Caco-2 (cell line): ENCODE measurements at regions not wholly inside any gene's neighbourhood (a gene's known extent, or its start where the extent isn't known, plus 50 kb on each side); places are given as distances from the start of the nearest gene placed in this dataset.

Experiments used
- BruUV-seq: library from RNA; stranded (reverse); fragments of 400-500 nt; replicated peaks from 2 replicates; lab custom pipeline; 2021; lab: Mats Ljungman, UMichigan
- CTCF ChIA-PET: fragments of 300-600 bp; sonication (Branson Sonifier 250); formaldehyde crosslinking; loops from one replicate; lab custom pipeline; 2022; ENCODE audit warnings: antibody characterized with exemption; lab: Charles Lee
- POLR2A ChIA-PET: fragments of 300-600 bp; sonication (Branson Sonifier 250); formaldehyde crosslinking; loops from one replicate; lab custom pipeline; 2022; ENCODE audit warnings: antibody characterized with exemption; lab: Charles Lee
- DNase-seq, 2 experiments: peaks; one replicate each; pipeline versions ENCODE4 v3.0.0 to v3.0.0-alpha.2; 2020 to 2022
- H3K27me3 ChIP-seq: replicated peaks from 2 replicates; pipeline ENCODE4 v1.6.0; 2011; ENCODE audit warnings: low read length; ENCODE audit not compliant: control insufficient read depth, insufficient read depth
- H3K36me3 ChIP-seq: 2 replicates; pipeline ENCODE4 v1.5.1; 2011; ENCODE audit warnings: low read length; ENCODE audit not compliant: control insufficient read depth, insufficient read depth
- H3K4me1 ChIP-seq: fragments of 250-450 bp; sonication (Bioruptor Pico); 2 replicates; pipeline ENCODE4 v1.5.1; 2020; ENCODE audit warnings: mild to moderate bottlenecking
- H3K4me3 ChIP-seq: 2 replicates; pipeline ENCODE4 v1.5.1; 2011; ENCODE audit warnings: low read depth, mild to moderate bottlenecking, control low read depth, low read length
- H3K9me3 ChIP-seq: fragments of 250-450 bp; sonication (Bioruptor Pico); 2 replicates; pipeline ENCODE4 v1.5.1; 2020; ENCODE audit warnings: mild to moderate bottlenecking, moderate library complexity
- H3K27ac Mint-ChIP-seq: one replicate; pipeline ENCODE4 v1.8.0; 2022; ENCODE audit warnings: mixed read lengths; ENCODE audit not compliant: unreplicated experiment
- H3K27me3 Mint-ChIP-seq: one replicate; pipeline ENCODE4 v1.8.0; 2022; ENCODE audit warnings: mixed read lengths; ENCODE audit not compliant: insufficient read depth, unreplicated experiment
- H3K36me3 Mint-ChIP-seq: one replicate; pipeline ENCODE4 v1.8.0; 2022; ENCODE audit warnings: mild to moderate bottlenecking, mixed read lengths; ENCODE audit not compliant: insufficient read depth, unreplicated experiment
- H3K4me1 Mint-ChIP-seq: one replicate; pipeline ENCODE4 v1.8.0; 2022; ENCODE audit warnings: low read depth, mixed read lengths; ENCODE audit not compliant: unreplicated experiment
- H3K4me3 Mint-ChIP-seq: one replicate; pipeline ENCODE4 v1.8.0; 2022; ENCODE audit warnings: mild to moderate bottlenecking, moderate library complexity, mixed read lengths; ENCODE audit not compliant: unreplicated experiment
- H3K9me3 Mint-ChIP-seq: one replicate; pipeline ENCODE4 v1.8.0; 2022; ENCODE audit warnings: mixed read lengths; ENCODE audit not compliant: unreplicated experiment
- CTCF ChIP-seq, 2 experiments: fragments of 200-600 bp in 1 of 2; IDR thresholded peaks; 1 replicate in 1 of 2; 2 replicates in 1 of 2; pipeline versions ENCODE4 v1.5.1 to v1.8.0; 2011 to 2022; ENCODE audit warnings: antibody characterized with exemption in 1 of 2, control low read depth in 1 of 2, inconsistent platforms in 1 of 2, low read depth in 1 of 2, low read length in 1 of 2, mild to moderate bottlenecking in 1 of 2, moderate library complexity in 1 of 2; ENCODE audit not compliant: insufficient read depth in 1 of 2, severe bottlenecking in 1 of 2, unreplicated experiment in 1 of 2
- intact Hi-C: fragments of 100-400 bp; cut with micrococcal nuclease; formaldehyde crosslinking; loops from one replicate; pipeline ENCODE4 v1.10.0; 2022; ENCODE audit not compliant: unreplicated experiment

GRCh38 chr4:175891231-175891630 is 79.2 kb upstream of the GPM6A start:
- Mint-ChIP-seq H3K9me3 (no peaks in the 10 kb centered on the region), H3K4me3 (no peak overlapping the region), H3K27ac (no peak overlapping the region), H3K36me3 (no peaks in the 10 kb centered on the region), H3K27me3 (peaks cover 11% of the 10 kb centered on the region), H3K4me1 (peaks cover 7% of the 10 kb centered on the region)
- ChIA-PET CTCF (no interaction called here), POLR2A (interaction anchor here (0.5 kb wide), 1 partner anchor 181 kb away, joined by 7 read pairs; no protein-coding TSS in a partner anchor)
- TF ChIP-seq CTCF (IDR thresholded peaks at IDR 0.05; ENCODE audit: insufficient read depth in 1 of 2, low read depth in 1 of 2, low read length in 1 of 2, severe bottlenecking in 1 of 2, unreplicated experiment in 1 of 2) = no peak
- intact Hi-C loops = loop anchor here (10.0 kb wide), 1 partner anchor 206 kb away; no protein-coding TSS in a partner anchor
- no TSS peak for BruUV-seq
- DNase-seq = no peak
- Histone ChIP-seq H3K9me3 (no peaks in the 10 kb centered on the region), H3K27me3 (no peaks in the 10 kb centered on the region), H3K4me3 (no peak overlapping the region), H3K4me1 (no peaks in the 10 kb centered on the region), H3K36me3 (no peaks in the 10 kb centered on the region)

- BruUV-seq = no TSS peak
- CTCF ChIA-PET = no interaction called here
- no peaks in the 10 kb centered on the region for H3K36me3 Mint-ChIP-seq
- H3K9me3 ChIP-seq = no peaks in the 10 kb centered on the region
- no peak overlapping the region for H3K4me3 Mint-ChIP-seq
- TF ChIP-seq CTCF (IDR thresholded peaks at IDR 0.05; ENCODE audit: insufficient read depth in 1 of 2, low read depth in 1 of 2, low read length in 1 of 2, severe bottlenecking in 1 of 2, unreplicated experiment in 1 of 2) = peak; percentile 28 to 38
- H3K27me3 ChIP-seq = no peaks in the 10 kb centered on the region
- no peak overlapping the region for H3K4me3 ChIP-seq
- H3K27ac Mint-ChIP-seq = no peak overlapping the region
- peaks cover 7% of the 10 kb centered on the region for H3K4me1 Mint-ChIP-seq
- POLR2A ChIA-PET = interaction anchor here (0.5 kb wide), 1 partner anchor 181 kb away, joined by 7 read pairs; no protein-coding TSS in a partner anchor
- H3K36me3 ChIP-seq = no peaks in the 10 kb centered on the region
- intact Hi-C loops = loop anchor here (1.0 to 10.0 kb wide), 2 partner anchors 207 to 235 kb away; no protein-coding TSS in a partner anchor
- peaks cover 11% of the 10 kb centered on the region for H3K27me3 Mint-ChIP-seq
- H3K9me3 Mint-ChIP-seq = no peaks in the 10 kb centered on the region
- DNase-seq = peak in 1 of 2 experiments; percentile 41
- H3K4me1 ChIP-seq = no peaks in the 10 kb centered on the region
Observed at GRCh38 chr4:175891851-175892250, 79.8 kb upstream of the GPM6A start.

GRCh38 chr4:175905925-175906324 is 93.9 kb upstream of the GPM6A start:
- DNase-seq = no peak
- intact Hi-C loops = no loop called here
- POLR2A ChIA-PET = no interaction called here
- no TSS peak for BruUV-seq
- Histone ChIP-seq H3K27me3 (no peaks in the 10 kb centered on the region), H3K36me3 (no peaks in the 10 kb centered on the region), H3K4me1 (no peaks in the 10 kb centered on the region), H3K4me3 (no peak overlapping the region), H3K9me3 (no peaks in the 10 kb centered on the region)
- Mint-ChIP-seq H3K4me1 (no peaks in the 10 kb centered on the region), H3K4me3 (no peak overlapping the region), H3K27me3 (peaks cover 4% of the 10 kb centered on the region), H3K36me3 (no peaks in the 10 kb centered on the region), H3K9me3 (no peaks in the 10 kb centered on the region), H3K27ac (no peak overlapping the region)
- CTCF ChIA-PET = no interaction called here
- no peak for TF ChIP-seq CTCF (IDR thresholded peaks at IDR 0.05; ENCODE audit: insufficient read depth in 1 of 2, low read depth in 1 of 2, low read length in 1 of 2, severe bottlenecking in 1 of 2, unreplicated experiment in 1 of 2)
